ENCODE measurements at regions not wholly inside any gene's neighbourhood (a gene's known extent, or its start where the extent isn't known, plus 50 kb on each side); places are given as distances from the start of the nearest gene placed in this dataset.

DNA sequence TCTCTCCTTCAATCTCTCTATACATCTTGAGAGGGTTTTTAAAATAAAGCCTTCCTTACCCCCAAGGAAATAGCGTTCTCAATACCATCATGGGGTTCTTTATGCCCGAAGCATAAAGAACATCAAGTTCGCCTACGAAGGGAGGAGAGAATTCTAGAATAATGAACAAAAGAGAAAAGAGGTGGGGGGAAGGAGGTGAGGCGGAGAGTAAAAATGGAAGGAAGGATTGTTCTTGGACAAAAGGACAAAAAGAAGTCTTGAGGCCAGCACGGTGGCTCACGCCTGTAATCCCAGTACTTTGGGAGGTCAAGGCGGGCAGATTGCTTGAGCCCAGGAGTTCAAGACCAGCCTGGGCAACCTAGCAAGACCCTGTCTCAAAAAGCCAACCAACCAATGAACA is 319.8 kb upstream of the NCKAP5 start:
- Mint-ChIP-seq H3K9me3 (peaks cover 6% of the 10 kb centered on the region), H3K4me1 (peaks cover 14% of the 10 kb centered on the region), H3K4me3 (no peak overlapping the region), H3K36me3 (ENCODE audit: low read depth) (no peaks in the 10 kb centered on the region), H3K27ac (no peak overlapping the region), H3K27me3 (ENCODE audit: insufficient read depth) (peaks cover under 1% of the 10 kb centered on the region)
- Histone ChIP-seq H3K36me3 (ENCODE audit: control insufficient read depth, insufficient read depth, low read length) (no peaks in the 10 kb centered on the region), H3K4me3 (ENCODE audit: low read length) (no peak overlapping the region), H3K9me3 (ENCODE audit: control insufficient read depth, low read length) (no peaks in the 10 kb centered on the region), H3K27ac (ENCODE audit: low read depth, low read length) (no peak overlapping the region), H3K4me1 (ENCODE audit: control insufficient read depth, insufficient read depth, low read length) (peaks cover 4% of the 10 kb centered on the region), H3K27me3 (ENCODE audit: control insufficient read depth, insufficient read depth, low read length, poor library complexity, severe bottlenecking) (no peaks in the 10 kb centered on the region), H3K9ac (ENCODE audit: extremely low read depth, low read length, poor library complexity, severe bottlenecking) (no peak overlapping the region)
- no peak for DNase-seq
- TF ChIP-seq CTCF (conservative IDR thresholded peaks at IDR 0.05): no peak
- 96 to 100% methylated on average over 3 to 8 of the region's 8 CpGs for WGBS, 2 experiments (ENCODE audit: insufficient coverage in 1 of 2, insufficient read length in 1 of 2)

GRCh38 chr2:133888621-133889219 is 320.5 kb upstream of the NCKAP5 start:
- peaks cover 4% of the 10 kb centered on the region for H3K4me1 ChIP-seq (ENCODE audit: control insufficient read depth, insufficient read depth, low read length)
- H3K4me3 ChIP-seq (ENCODE audit: low read length): no peak overlapping the region
- no peak overlapping the region for H3K9ac ChIP-seq (ENCODE audit: extremely low read depth, low read length, poor library complexity, severe bottlenecking)
- no peak overlapping the region for H3K27ac Mint-ChIP-seq
- H3K36me3 Mint-ChIP-seq (ENCODE audit: low read depth): no peaks in the 10 kb centered on the region
- no peaks in the 10 kb centered on the region for H3K36me3 ChIP-seq (ENCODE audit: control insufficient read depth, insufficient read depth, low read length)
- peaks cover 12% of the 10 kb centered on the region for H3K9me3 Mint-ChIP-seq
- H3K9me3 ChIP-seq (ENCODE audit: control insufficient read depth, low read length): peaks cover 6% of the 10 kb centered on the region
- DNase-seq: no peak
- no peak for TF ChIP-seq CTCF (conservative IDR thresholded peaks at IDR 0.05)
- H3K27ac ChIP-seq (ENCODE audit: low read depth, low read length): no peak overlapping the region
- H3K4me1 Mint-ChIP-seq: peaks cover 14% of the 10 kb centered on the region
- no peaks in the 10 kb centered on the region for H3K27me3 ChIP-seq (ENCODE audit: control insufficient read depth, insufficient read depth, low read length, poor library complexity, severe bottlenecking)
- no peak overlapping the region for H3K4me3 Mint-ChIP-seq
- H3K27me3 Mint-ChIP-seq (ENCODE audit: insufficient read depth): peaks cover 5% of the 10 kb centered on the region
- WGBS, 2 experiments (ENCODE audit: insufficient coverage in 1 of 2, insufficient read length in 1 of 2): 97 to 100% methylated on average over 6 to 7 of the region's 8 CpGs

GRCh38 chr2:133892352-133892913 is 324.2 kb upstream of the NCKAP5 start:
- 81 to 87% methylated on average over 6 to 8 of the region's 8 CpGs for WGBS, 2 experiments (ENCODE audit: insufficient coverage in 1 of 2, insufficient read length in 1 of 2)
- no peak for DNase-seq
- Histone ChIP-seq H3K27me3 (ENCODE audit: control insufficient read depth, insufficient read depth, low read length, poor library complexity, severe bottlenecking) (no peaks in the 10 kb centered on the region), H3K27ac (ENCODE audit: low read depth, low read length) (no peak overlapping the region), H3K36me3 (ENCODE audit: control insufficient read depth, insufficient read depth, low read length) (no peaks in the 10 kb centered on the region), H3K4me3 (ENCODE audit: low read length) (no peak overlapping the region), H3K4me1 (ENCODE audit: control insufficient read depth, insufficient read depth, low read length) (no peaks in the 10 kb centered on the region), H3K9me3 (ENCODE audit: control insufficient read depth, low read length) (peaks cover 21% of the 10 kb centered on the region), H3K9ac (ENCODE audit: extremely low read depth, low read length, poor library complexity, severe bottlenecking) (no peak overlapping the region)
- Mint-ChIP-seq H3K4me3 (no peak overlapping the region), H3K27me3 (ENCODE audit: insufficient read depth) (peaks cover 10% of the 10 kb centered on the region), H3K27ac (no peak overlapping the region), H3K9me3 (peaks cover 30% of the 10 kb centered on the region), H3K4me1 (no peaks in the 10 kb centered on the region), H3K36me3 (ENCODE audit: low read depth) (no peaks in the 10 kb centered on the region)
- no peak for TF ChIP-seq CTCF (conservative IDR thresholded peaks at IDR 0.05)
